K562 (cell line): ENCODE measurements at regions not wholly inside any gene's neighbourhood (a gene's known extent, or its start where the extent isn't known, plus 50 kb on each side); places are given as distances from the start of the nearest gene placed in this dataset.

Source experiments
- ATAC-seq: fragments of 200-7000 bp; cut with Tn5 transposase; 3 replicates; pipeline ENCODE4 v1.9.1; 2020; ENCODE audit warnings: moderate library complexity
- BruUV-seq: library from RNA; stranded (reverse); fragments of 400-500 nt; replicated peaks from 2 replicates; lab custom pipeline; 2021; lab: Mats Ljungman, UMichigan
- CTCF ChIA-PET: fragments of 300-600 bp; formaldehyde crosslinking; extraction: SDS; loops from one replicate; lab custom pipeline; 2021; ENCODE audit warnings: low intra/inter-chr PET ratio; lab: Yijun Ruan, JAX
- POLR2A ChIA-PET: fragments of 300-600, 350-650 bp; sonication (Branson Sonifier 250); formaldehyde crosslinking; extraction: SDS; loops from one replicate; lab custom pipeline; 2021; ENCODE audit warnings: antibody characterized with exemption, inconsistent platforms; lab: Yijun Ruan, JAX
- DNase-seq, 4 experiments: peaks; one replicate each; pipeline versions ENCODE4 v3.0.0 to v3.0.0-alpha.2; 2011 to 2018; ENCODE audit warnings: low spot score in 3 of 4, mixed read lengths in 3 of 4; ENCODE audit errors: extremely low read depth in 1 of 4
- FAIRE-seq: peaks from 2 replicates; lab custom pipeline; 2011; peaks lifted over from hg19 to GRCh38; lab: Jason Lieb, UNC
- H2AFZ ChIP-seq: 2 replicates; pipeline ENCODE4 v1.6.0; 2011; ENCODE audit warnings: low read depth, low read length, control low read depth, inconsistent platforms
- H3K27ac ChIP-seq: fragments of 200-600 bp; 3 replicates; pipeline ENCODE4 v1.8.0; 2011; ENCODE audit warnings: low read depth, mild to moderate bottlenecking, control low read depth, inconsistent platforms, low read length, moderate library complexity, mixed read lengths; ENCODE audit errors: extremely low read depth
- H3K27me3 ChIP-seq, 2 experiments: fragments of 300-600 bp in 1 of 2; 2 replicates in 1 of 2; 3 replicates in 1 of 2; pipeline versions ENCODE4 v1.6.0 to v1.8.0; 2011; ENCODE audit warnings: inconsistent platforms in 2 of 2, low read length in 2 of 2, mild to moderate bottlenecking in 1 of 2, mixed read lengths in 1 of 2, moderate library complexity in 1 of 2; ENCODE audit not compliant: control insufficient read depth in 2 of 2, insufficient read depth in 2 of 2
- H3K36me3 ChIP-seq: fragments of 300-600 bp; 3 replicates; pipeline ENCODE4 v1.8.0; 2011; ENCODE audit warnings: mild to moderate bottlenecking, low read length, inconsistent platforms; ENCODE audit not compliant: control insufficient read depth, insufficient read depth
- H3K4me1 ChIP-seq, 2 experiments: fragments of 200-600 bp in 1 of 2; replicated peaks in 1 of 2; 2 replicates in 1 of 2; 3 replicates in 1 of 2; pipeline versions ENCODE4 v1.5.1 to v1.8.0; 2011; ENCODE audit warnings: inconsistent platforms in 2 of 2, low read length in 2 of 2, mild to moderate bottlenecking in 1 of 2, mixed read lengths in 1 of 2, moderate library complexity in 1 of 2; ENCODE audit not compliant: control insufficient read depth in 2 of 2, insufficient read depth in 2 of 2
- H3K4me2 ChIP-seq: 2 replicates; pipeline ENCODE4 v1.6.1; 2011; ENCODE audit warnings: low read length, control low read depth, inconsistent platforms, mixed read lengths; ENCODE audit not compliant: insufficient read depth
- H3K4me3 ChIP-seq: fragments of 200-600 bp; sonication (generic), shearing (Covaris generic); 2 replicates; pipeline ENCODE4 v1.5.1; 2016; ENCODE audit warnings: control low read depth, inconsistent platforms
- H3K79me2 ChIP-seq: fragments of 200-600 bp; 3 replicates; pipeline ENCODE4 v1.8.0; 2011; ENCODE audit warnings: low read length, inconsistent platforms; ENCODE audit not compliant: control insufficient read depth, insufficient read depth
- H3K9ac ChIP-seq, 2 experiments: 2 replicates each; pipeline versions ENCODE4 v1.6.0 to v1.6.1; 2011; ENCODE audit warnings: low read depth in 2 of 2, low read length in 2 of 2, control low read depth in 1 of 2, inconsistent platforms in 1 of 2, mild to moderate bottlenecking in 1 of 2, mixed read lengths in 1 of 2; ENCODE audit not compliant: insufficient read depth in 1 of 2
- H3K9me1 ChIP-seq: one replicate; pipeline ENCODE4 v1.6.0; 2011; ENCODE audit warnings: inconsistent platforms, mild to moderate bottlenecking, low read length, moderate library complexity; ENCODE audit not compliant: control insufficient read depth, insufficient read depth
- H3K9me3 ChIP-seq: replicated peaks from 2 replicates; pipeline ENCODE4 v1.5.1; 2011; ENCODE audit warnings: low read depth, low read length, inconsistent platforms; ENCODE audit not compliant: control insufficient read depth, insufficient read depth
- H4K20me1 ChIP-seq: replicated peaks from 2 replicates; pipeline ENCODE4 v1.6.1; 2011; ENCODE audit warnings: low read length, inconsistent platforms, mixed read lengths; ENCODE audit not compliant: control insufficient read depth, insufficient read depth
- GATA2 ChIP-seq: sonication (generic); formaldehyde crosslinking; IDR thresholded peaks from 2 replicates; pipeline ENCODE4 v1.4.0; 2020; ENCODE audit warnings: mild to moderate bottlenecking, missing genetic modification reagents
- IRF9 ChIP-seq: fragments of 450-650 bp; IDR thresholded peaks from 2 replicates; pipeline ENCODE4 v1.6.1; 2016; ENCODE audit warnings: missing biosample characterization, missing genetic modification characterization
- KAT2B ChIP-seq: IDR thresholded peaks from one replicate; pipeline ENCODE4 v1.6.1; 2012; ENCODE audit warnings: low read depth, mild to moderate bottlenecking, control low read depth, inconsistent platforms, low read length, moderate library complexity
- ZBTB40 ChIP-seq, 2 experiments: fragments of 450-650 bp in 1 of 2; sonication (generic) in 1 of 2; formaldehyde crosslinking in 1 of 2; IDR thresholded peaks; 2 replicates each; pipeline versions ENCODE4 v1.7.1 to v1.9.0; 2016 to 2022; ENCODE audit warnings: inconsistent platforms in 1 of 2, mild to moderate bottlenecking in 1 of 2, missing genetic modification reagents in 1 of 2
- WGBS: fragments of 100-300 bp; shearing (Covaris generic); methylation state at CpG from one replicate; pipeline ENCODE4 v1.1.6; 2016; ENCODE audit warnings: low coverage, mixed read lengths; ENCODE audit not compliant: insufficient coverage; ENCODE audit errors: missing lambda C conversion rate; 5-methylcytosine and 5-hydroxymethylcytosine counted together
- in situ Hi-C: fragments of 300-500 bp; cut with MboI; formaldehyde crosslinking; loops from 4 replicates; pipeline ENCODE4 v1.15.0; 2018; ENCODE audit warnings: inconsistent platforms, mixed read lengths
- intact Hi-C: fragments of 100-400 bp; cut with micrococcal nuclease; formaldehyde crosslinking; loops from 2 replicates; pipeline ENCODE4 v1.14.2; 2022

GRCh38 chr12:5134861-5135525 is 91.3 kb downstream of the KCNA5 start (continued):
- TF ChIP-seq GATA2 (CRISPR knock-in tag) (no peak), KAT2B (no peak)

DNA sequence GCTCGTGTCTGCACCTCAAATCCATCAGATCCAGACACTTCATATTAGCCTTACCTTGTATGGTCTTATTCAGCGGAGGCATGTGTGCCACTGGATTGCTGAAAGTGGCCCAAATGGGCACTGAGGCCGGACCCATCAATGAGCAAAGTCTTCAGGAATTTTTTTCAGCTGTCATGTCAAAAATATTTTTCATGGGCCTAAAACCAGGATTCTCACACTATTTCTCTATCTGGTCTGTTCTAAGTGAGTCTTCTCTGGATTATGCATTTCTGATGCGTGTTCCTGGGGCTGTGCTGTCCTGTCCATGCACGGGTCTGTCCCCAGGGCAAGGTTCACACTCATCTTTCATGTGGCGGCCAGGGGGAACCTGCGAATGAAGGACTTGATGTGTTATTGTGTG is 94.6 kb downstream of the KCNA5 start:
- no peaks in the 10 kb centered on the region for H3K36me3 ChIP-seq
- no peak overlapping the region for H3K27ac ChIP-seq
- H3K79me2 ChIP-seq, result no peaks in the 10 kb centered on the region
- DNase-seq (no peak), ATAC-seq (no peak), FAIRE-seq (no peak)
- no peaks in the 10 kb centered on the region for H3K9me3 ChIP-seq
- no peak overlapping the region for H3K4me3 ChIP-seq
- H2AFZ ChIP-seq, result no peak overlapping the region
- no peaks in the 10 kb centered on the region; a peak in 2 of 5 replicates for H3K4me1 ChIP-seq
- no peak overlapping the region for H3K4me2 ChIP-seq
- ChIA-PET CTCF (no interaction called here), POLR2A (no interaction called here)
- no TSS peak for BruUV-seq
- in situ Hi-C loops, result no loop called here
- H4K20me1 ChIP-seq, result no peaks in the 10 kb centered on the region
- intact Hi-C loops, result no loop called here
- TF ChIP-seq ZBTB40 (IDR thresholded peaks at IDR 0.05) (no peak), ZBTB40 (CRISPR knock-in tag; IDR thresholded peaks at IDR 0.05) (no peak), IRF9 (no peak)
- H3K9ac ChIP-seq, result no peak overlapping the region
- H3K27me3 ChIP-seq, result no peaks in the 10 kb centered on the region
- no peaks in the 10 kb centered on the region for H3K9me1 ChIP-seq
- WGBS, result 18% methylated on average over 6 of the region's 7 CpGs
